Neuronal stem cell (in vitro differentiated cells): ENCODE measurements at regions not wholly inside any gene's neighbourhood (a gene's known extent, or its start where the extent isn't known, plus 50 kb on each side); places are given as distances from the start of the nearest gene placed in this dataset.

Experiments used
- DNase-seq: peaks from one replicate; pipeline ENCODE4 v3.0.0-alpha.2; 2013; ENCODE audit warnings: low spot score
- H2AFZ ChIP-seq: one replicate; pipeline ENCODE4 v1.6.1; 2013; ENCODE audit warnings: mild to moderate bottlenecking, low read length, inconsistent platforms
- H2AK5ac ChIP-seq: 2 replicates; pipeline ENCODE4 v1.6.1; 2013; ENCODE audit warnings: low read depth, mild to moderate bottlenecking, inconsistent platforms, low read length, moderate library complexity, mixed read lengths
- H2BK120ac ChIP-seq: 2 replicates; pipeline ENCODE4 v1.6.1; 2013; ENCODE audit warnings: low read depth, mild to moderate bottlenecking, inconsistent platforms, low read length, moderate library complexity, mixed read lengths
- H2BK12ac ChIP-seq: one replicate; pipeline ENCODE4 v1.6.1; 2013; ENCODE audit warnings: low read length, inconsistent platforms
- H2BK15ac ChIP-seq: 2 replicates; pipeline ENCODE4 v1.6.1; 2013; ENCODE audit warnings: mild to moderate bottlenecking, low read length, inconsistent platforms, mixed read lengths
- H2BK5ac ChIP-seq: one replicate; pipeline ENCODE4 v1.6.1; 2013; ENCODE audit warnings: inconsistent platforms, mild to moderate bottlenecking, low read length, moderate library complexity
- H3K14ac ChIP-seq: one replicate; pipeline ENCODE4 v1.6.1; 2013; ENCODE audit warnings: low read length, inconsistent platforms
- H3K18ac ChIP-seq: 2 replicates; pipeline ENCODE4 v1.6.1; 2013; ENCODE audit warnings: low read length, inconsistent platforms
- H3K23ac ChIP-seq: 2 replicates; pipeline ENCODE4 v1.6.1; 2013; ENCODE audit warnings: low read depth, mild to moderate bottlenecking, mixed read lengths, low read length, inconsistent platforms; ENCODE audit not compliant: poor library complexity
- H3K27ac ChIP-seq: replicated peaks from 3 replicates; pipeline ENCODE4 v1.5.1; 2013; ENCODE audit warnings: low read length, inconsistent platforms
- H3K27me3 ChIP-seq, 3 experiments: 2 replicates each; pipeline ENCODE4 v1.6.1; 2013; ENCODE audit warnings: low read length in 3 of 3, mild to moderate bottlenecking in 2 of 3, inconsistent platforms in 1 of 3, low read depth in 1 of 3, mixed read lengths in 1 of 3, moderate library complexity in 1 of 3; ENCODE audit not compliant: control insufficient read depth in 3 of 3, insufficient read depth in 3 of 3
- H3K36me3 ChIP-seq, 2 donors: replicated peaks in 1 of 2; 2 replicates each; pipeline ENCODE4 v1.6.1; 2013; ENCODE audit warnings: low read length in 2 of 2; ENCODE audit not compliant: control insufficient read depth in 2 of 2, insufficient read depth in 2 of 2
- H3K4ac ChIP-seq: 2 replicates; pipeline ENCODE4 v1.6.1; 2013; ENCODE audit warnings: inconsistent platforms, mild to moderate bottlenecking, low read length, moderate library complexity
- H3K4me1 ChIP-seq, 2 donors: 1 replicate in 1 of 2; 2 replicates in 1 of 2; pipeline ENCODE4 v1.6.1; 2013; ENCODE audit warnings: low read length in 2 of 2, low read depth in 1 of 2; ENCODE audit not compliant: control insufficient read depth in 2 of 2, insufficient read depth in 1 of 2
- H3K4me2 ChIP-seq: one replicate; pipeline ENCODE4 v1.6.1; 2013; ENCODE audit warnings: mild to moderate bottlenecking, low read length, inconsistent platforms; ENCODE audit not compliant: insufficient read depth, poor library complexity, severe bottlenecking
- H3K4me3 ChIP-seq, 2 donors: 2 replicates each; pipeline ENCODE4 v1.5.1; 2013; ENCODE audit warnings: low read length in 2 of 2, mild to moderate bottlenecking in 2 of 2, inconsistent platforms in 1 of 2, moderate library complexity in 1 of 2
- H3K79me1 ChIP-seq: one replicate; pipeline ENCODE4 v1.6.1; 2013; ENCODE audit warnings: low read depth, mild to moderate bottlenecking, inconsistent platforms, low read length, moderate library complexity
- H3K9ac ChIP-seq: one replicate; pipeline ENCODE4 v1.6.1; 2013; ENCODE audit warnings: mild to moderate bottlenecking, low read depth, low read length, inconsistent platforms; ENCODE audit not compliant: poor library complexity
- H3K9me3 ChIP-seq, 2 donors: replicated peaks in 1 of 2; 2 replicates each; pipeline versions ENCODE3 to v1.6.1; 2013; ENCODE audit warnings: low read length in 2 of 2, mild to moderate bottlenecking in 2 of 2, inconsistent platforms in 1 of 2, low read depth in 1 of 2, mixed read lengths in 1 of 2, moderate library complexity in 1 of 2; ENCODE audit not compliant: control insufficient read depth in 2 of 2, insufficient read depth in 1 of 2
- H4K8ac ChIP-seq: one replicate; pipeline ENCODE4 v1.6.1; 2013; ENCODE audit warnings: low read depth, mild to moderate bottlenecking, inconsistent platforms, low read length, moderate library complexity
- H4K91ac ChIP-seq: one replicate; pipeline ENCODE4 v1.6.1; 2013; ENCODE audit warnings: low read length, low read depth, mild to moderate bottlenecking, inconsistent platforms; ENCODE audit not compliant: poor library complexity
- WGBS, 2 donors: extraction: QIAGEN DNeasy Blood & Tissue Kit; methylation state at CpG; one replicate each; pipeline ENCODE4 v1.1.7; 2013; ENCODE audit warnings: missing lambda C conversion rate in 2 of 2, mixed read lengths in 1 of 2; ENCODE audit not compliant: insufficient read length in 2 of 2, insufficient replicate concordance in 1 of 2; ENCODE audit errors: extremely low coverage in 2 of 2; 5-methylcytosine and 5-hydroxymethylcytosine counted together

DNA sequence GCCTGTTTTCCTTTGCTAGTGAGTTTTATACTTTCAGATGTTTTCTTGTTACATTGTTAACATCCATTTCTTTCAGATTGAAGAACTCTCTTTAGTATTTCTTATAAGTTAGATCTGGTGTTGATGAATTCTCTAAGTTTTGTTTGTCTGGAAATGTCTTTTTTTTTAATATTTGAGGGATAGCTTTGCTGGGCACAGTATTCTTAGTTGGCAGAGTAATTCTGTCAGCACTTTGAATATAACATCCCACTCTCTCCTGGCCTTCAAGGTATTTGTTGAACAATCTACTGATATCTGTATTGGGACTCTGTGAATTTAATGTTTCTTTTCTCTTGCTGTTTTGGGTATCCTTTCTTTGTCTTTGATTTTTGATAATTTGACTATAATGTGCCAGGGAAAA, 79.4 kb upstream of the UST start:
- H3K4me3 ChIP-seq = no peak overlapping the region
- H2BK120ac ChIP-seq = no peak overlapping the region
- no peak overlapping the region for H4K8ac ChIP-seq
- no peak overlapping the region for H3K14ac ChIP-seq
- H2BK15ac ChIP-seq = no peak overlapping the region
- no peak overlapping the region for H2AK5ac ChIP-seq
- DNase-seq = no peak
- no peaks in the 10 kb centered on the region for H3K79me1 ChIP-seq
- no peak overlapping the region for H2BK5ac ChIP-seq
- H3K18ac ChIP-seq = no peak overlapping the region
- H3K4ac ChIP-seq = no peak overlapping the region
- no peak overlapping the region for H2AFZ ChIP-seq
- no peak overlapping the region for H3K23ac ChIP-seq
- no peaks in the 10 kb centered on the region for H3K27me3 ChIP-seq
- no peak overlapping the region for H3K9ac ChIP-seq
- peaks cover 6% of the 10 kb centered on the region in 2 donors for H3K9me3 ChIP-seq
- no peak overlapping the region for H3K27ac ChIP-seq
- H4K91ac ChIP-seq = no peak overlapping the region
- H3K4me2 ChIP-seq = no peak overlapping the region
- no peaks in the 10 kb centered on the region for H3K4me1 ChIP-seq
- H3K36me3 ChIP-seq = peaks cover 0 to 2% of the 10 kb centered on the region in 2 donors
- no peak overlapping the region for H2BK12ac ChIP-seq

DNA sequence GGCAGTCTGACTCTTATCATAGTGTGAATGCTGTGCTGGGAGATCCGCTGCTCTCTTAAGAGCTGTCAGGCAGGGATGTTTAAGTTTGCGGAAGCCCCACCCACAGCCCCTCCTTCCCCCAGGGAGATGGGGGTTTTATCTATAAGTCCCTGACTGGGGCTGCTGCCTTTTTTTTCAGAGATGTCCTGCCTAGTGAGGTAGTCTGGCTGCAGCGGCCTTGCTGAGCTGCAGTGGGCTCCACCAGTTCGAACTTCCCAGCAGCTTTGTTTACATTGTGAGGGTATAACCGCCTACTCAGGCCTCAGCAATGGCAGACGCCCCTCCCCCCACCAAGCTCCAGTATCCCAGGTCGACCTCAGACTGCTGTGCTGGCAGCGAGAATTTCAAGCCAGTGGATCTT, 75.7 kb upstream of the UST start:
- Histone ChIP-seq H2BK12ac (no peak overlapping the region), H2AFZ (peak overlapping the region; percentile 53)
- WGBS, 2 donors = no CpG with 5 or more reads among the region's 8 CpGs

DNA sequence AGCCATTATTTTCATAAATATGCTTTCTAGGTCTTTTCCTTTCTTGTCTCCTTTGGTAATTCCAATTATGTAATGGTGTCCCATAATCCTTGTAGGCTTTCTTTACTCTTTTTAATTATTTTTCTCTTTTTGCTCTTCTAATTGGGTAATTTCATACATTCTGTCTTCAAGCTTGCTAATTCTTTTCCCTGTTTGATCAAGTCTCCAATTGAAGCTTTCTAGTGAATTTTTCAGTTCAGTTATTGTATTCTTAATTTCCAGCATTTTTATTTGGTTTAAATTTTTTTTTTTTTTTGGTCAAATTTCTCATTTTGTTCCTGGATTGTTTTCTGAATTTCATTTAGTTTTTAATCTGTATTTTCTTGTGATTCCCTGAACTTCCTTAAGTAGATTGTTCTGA, 74.9 kb upstream of the UST start:
- Histone ChIP-seq H2AFZ (no peak overlapping the region), H3K27ac (no peak overlapping the region), H3K36me3 (peaks cover 0 to 2% of the 10 kb centered on the region in 2 donors), H3K18ac (no peak overlapping the region), H2BK5ac (no peak overlapping the region), H3K9ac (no peak overlapping the region), H3K4me2 (no peak overlapping the region), H3K14ac (no peak overlapping the region), H3K9me3 (peaks cover 6 to 14% of the 10 kb centered on the region in 2 donors), H2BK120ac (no peak overlapping the region), H2BK12ac (no peak overlapping the region), H4K8ac (no peak overlapping the region), H3K23ac (no peak overlapping the region), H3K4ac (no peak overlapping the region), H2BK15ac (no peak overlapping the region), H3K4me1 (no peaks in the 10 kb centered on the region), H3K79me1 (no peaks in the 10 kb centered on the region), H3K27me3 (no peaks in the 10 kb centered on the region), H2AK5ac (no peak overlapping the region), H4K91ac (no peak overlapping the region), H3K4me3 (no peak overlapping the region)
- DNase-seq = no peak

More for the DNA sequence above, 75.7 kb upstream of the UST start:
- Histone ChIP-seq H3K36me3 (peaks cover 0 to 2% of the 10 kb centered on the region in 2 donors), H2BK120ac (no peak overlapping the region), H3K14ac (no peak overlapping the region), H3K79me1 (no peaks in the 10 kb centered on the region), H3K9ac (no peak overlapping the region), H3K27ac (no peak overlapping the region), H2BK5ac (no peak overlapping the region), H3K4ac (no peak overlapping the region), H4K91ac (no peak overlapping the region), H2AK5ac (no peak overlapping the region), H3K23ac (no peak overlapping the region), H3K27me3 (no peaks in the 10 kb centered on the region), H2BK15ac (no peak overlapping the region), H3K18ac (no peak overlapping the region), H3K4me1 (no peaks in the 10 kb centered on the region), H3K9me3 (peaks cover 6 to 14% of the 10 kb centered on the region in 2 donors), H4K8ac (no peak overlapping the region), H3K4me3 (no peak overlapping the region), H3K4me2 (no peak overlapping the region)
- no peak for DNase-seq

DNA sequence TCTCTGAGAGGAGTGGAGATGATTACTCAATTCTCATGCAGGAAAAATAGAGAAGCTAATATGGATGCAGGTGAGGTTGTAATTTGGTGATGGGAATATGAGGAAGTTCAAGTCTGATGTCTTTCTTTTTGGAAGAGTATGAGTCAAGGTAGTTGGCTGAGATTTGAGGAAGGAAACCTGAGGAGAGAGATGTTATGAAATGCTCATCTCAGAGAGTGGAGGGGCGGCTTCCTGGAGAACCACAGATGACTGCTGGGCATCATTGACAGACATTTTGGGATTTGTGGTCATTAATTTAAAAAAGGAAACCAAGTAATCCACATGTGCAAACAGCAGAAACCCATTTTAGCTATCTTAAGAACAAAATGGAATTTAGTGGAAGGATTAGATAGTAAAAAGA, 72.5 kb upstream of the UST start:
- DNase-seq = no peak
- H3K79me1 ChIP-seq = no peaks in the 10 kb centered on the region
- H3K4ac ChIP-seq = no peak overlapping the region
- no peak overlapping the region for H3K4me3 ChIP-seq
- H3K9ac ChIP-seq = no peak overlapping the region
- H3K4me2 ChIP-seq = no peak overlapping the region
- H3K4me1 ChIP-seq = no peaks in the 10 kb centered on the region
- H2BK15ac ChIP-seq = no peak overlapping the region
- peaks cover 0 to 2% of the 10 kb centered on the region in 2 donors for H3K36me3 ChIP-seq
- H2AFZ ChIP-seq = no peak overlapping the region
- H4K8ac ChIP-seq = no peak overlapping the region
- H3K9me3 ChIP-seq = peaks cover 6 to 15% of the 10 kb centered on the region in 2 donors
- no peak overlapping the region for H2AK5ac ChIP-seq
- H3K14ac ChIP-seq = no peak overlapping the region
- no peak overlapping the region for H4K91ac ChIP-seq
- H2BK120ac ChIP-seq = no peak overlapping the region
- H2BK12ac ChIP-seq = no peak overlapping the region
- no peak overlapping the region for H3K18ac ChIP-seq
- no peaks in the 10 kb centered on the region for H3K27me3 ChIP-seq
- H3K23ac ChIP-seq = no peak overlapping the region
- no CpG with 5 or more reads among the region's 1 CpG for WGBS, 2 donors
- H3K27ac ChIP-seq = no peak overlapping the region
- H2BK5ac ChIP-seq = no peak overlapping the region
